IgD-negative memory B cell (primary cell): ENCODE measurements at regions not wholly inside any gene's neighbourhood (a gene's known extent, or its start where the extent isn't known, plus 50 kb on each side); places are given as distances from the start of the nearest gene placed in this dataset.

Experiments
- H3K27ac Mint-ChIP-seq, 3 donors: one replicate each; pipeline ENCODE4 v1.8.0; 2020 to 2022; ENCODE audit warnings: mild to moderate bottlenecking in 3 of 3, mixed read lengths in 3 of 3, moderate library complexity in 1 of 3
- H3K27me3 Mint-ChIP-seq: one replicate; pipeline ENCODE4 v1.8.0; 2021; ENCODE audit warnings: mixed read lengths
- H3K36me3 Mint-ChIP-seq: one replicate; pipeline ENCODE4 v1.8.0; 2020; ENCODE audit warnings: mild to moderate bottlenecking, mixed read lengths
- H3K4me1 Mint-ChIP-seq, 3 donors: one replicate each; pipeline ENCODE4 v1.8.0; 2020 to 2022; ENCODE audit warnings: mixed read lengths in 3 of 3, mild to moderate bottlenecking in 1 of 3
- H3K4me3 Mint-ChIP-seq, 4 donors: one replicate each; pipeline ENCODE4 v1.8.0; 2020 to 2022; ENCODE audit warnings: mild to moderate bottlenecking in 4 of 4, mixed read lengths in 4 of 4, moderate library complexity in 3 of 4
- H3K9me3 Mint-ChIP-seq, 3 donors: one replicate each; pipeline ENCODE4 v1.8.0; 2020 to 2021; ENCODE audit warnings: mixed read lengths in 3 of 3, mild to moderate bottlenecking in 1 of 3

DNA sequence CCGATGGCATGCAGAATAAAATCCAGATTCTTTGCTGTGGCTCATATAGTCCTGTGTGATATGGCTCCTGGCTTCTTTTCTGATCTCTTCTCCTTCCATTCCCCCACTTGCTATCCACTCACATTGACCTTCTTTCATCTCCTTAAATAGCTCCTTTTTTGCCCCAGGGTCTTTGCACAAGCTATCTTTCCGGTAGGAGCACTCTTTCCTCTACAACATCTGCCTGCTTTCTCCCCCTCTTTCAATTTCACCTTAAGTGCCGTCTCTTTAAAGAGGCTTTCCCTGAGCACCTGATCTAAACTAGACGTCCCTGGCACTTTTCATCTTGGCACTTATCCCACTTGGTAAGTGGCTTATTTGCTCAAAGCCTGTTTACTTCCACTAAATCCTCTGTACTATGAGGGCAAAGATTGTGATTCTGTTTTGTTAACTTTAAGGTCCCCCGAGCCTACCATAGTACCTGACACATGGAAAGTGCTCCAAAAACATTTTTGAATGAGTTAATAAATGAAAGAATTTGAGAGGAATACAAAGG lies 323.3 kb upstream of the TLE3 start:
- Mint-ChIP-seq H3K9me3 (peaks cover 0 to 4% (median 0%) of the 10 kb centered on the region in 3 donors), H3K36me3 (no peaks in the 10 kb centered on the region), H3K4me3 (peak overlapping the region in 1 of 4 donors; percentile 52), H3K27me3 (peaks cover 5% of the 10 kb centered on the region), H3K27ac (peak overlapping the region in 1 of 3 donors; percentile 18), H3K4me1 (peaks cover 8 to 16% (median 11%) of the 10 kb centered on the region in 3 donors)

DNA sequence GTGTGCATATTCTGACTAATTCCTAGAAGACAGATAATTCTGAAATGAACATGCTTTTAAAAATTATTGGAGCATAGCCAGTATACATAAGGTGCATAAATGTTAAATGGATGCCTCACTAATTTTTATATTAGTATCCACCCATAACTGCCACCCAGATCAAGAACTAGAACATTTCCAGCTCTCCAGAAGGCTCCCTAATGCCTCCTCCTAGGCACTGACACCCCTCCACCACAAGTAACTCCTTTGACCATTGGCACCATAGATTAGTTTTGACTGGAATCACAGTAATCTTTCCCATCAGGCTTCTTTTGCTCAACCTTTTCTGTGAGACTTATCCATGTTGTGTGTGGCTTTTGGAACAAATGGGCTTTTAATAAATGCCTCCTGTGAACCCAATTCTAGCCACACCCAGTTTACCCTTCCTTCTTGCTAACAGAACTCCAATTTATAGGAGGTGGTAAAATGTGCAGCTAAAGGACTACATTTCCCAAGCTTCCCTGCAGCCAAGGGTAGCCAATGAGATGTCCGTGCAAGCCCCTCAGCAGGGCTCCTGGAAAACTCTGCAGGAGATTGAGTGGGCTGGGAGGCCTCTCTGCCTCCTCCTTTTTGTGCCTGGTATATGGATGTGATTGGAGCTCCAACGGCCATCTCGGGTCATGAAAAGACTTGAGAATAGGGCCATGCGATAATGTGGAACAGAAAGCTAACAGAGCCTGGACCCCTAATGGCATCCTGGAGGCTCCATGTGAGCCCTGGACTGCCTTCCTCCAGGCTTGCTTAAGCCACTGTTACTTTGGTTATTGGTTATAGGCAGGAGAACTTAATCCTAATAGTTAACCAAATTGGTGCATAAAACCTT lies 322.6 kb upstream of the TLE3 start:
- Mint-ChIP-seq H3K9me3 (peaks cover 0 to 4% (median 0%) of the 10 kb centered on the region in 3 donors), H3K27ac (no peak overlapping the region), H3K36me3 (no peaks in the 10 kb centered on the region), H3K4me3 (no peak overlapping the region), H3K4me1 (peaks cover 3 to 10% (median 8%) of the 10 kb centered on the region in 3 donors), H3K27me3 (peaks cover 5% of the 10 kb centered on the region)

DNA sequence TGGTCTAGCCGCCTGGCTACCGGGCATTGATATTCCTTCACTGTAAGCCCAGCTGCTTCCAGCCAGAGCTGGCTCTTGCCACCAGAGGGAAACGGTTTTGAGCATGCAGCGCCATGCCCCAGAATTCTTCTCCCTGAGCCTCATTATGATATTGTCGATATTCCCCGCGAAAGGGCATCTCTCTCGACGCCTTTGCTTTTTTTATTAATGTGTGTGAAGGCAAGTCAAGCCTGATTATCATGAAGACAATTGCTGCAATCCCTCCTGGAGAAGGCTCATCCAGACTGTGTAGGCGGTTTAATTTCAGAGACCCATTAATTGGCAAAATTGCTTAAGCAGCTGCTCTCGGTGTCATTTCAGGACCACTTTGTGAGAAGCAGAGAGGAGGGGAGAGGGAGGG lies 321.2 kb upstream of the TLE3 start:
- Mint-ChIP-seq H3K27ac (no peak overlapping the region), H3K4me1 (no peaks in the 10 kb centered on the region), H3K9me3 (peaks cover 0 to 4% (median 0%) of the 10 kb centered on the region in 3 donors), H3K4me3 (no peak overlapping the region), H3K36me3 (no peaks in the 10 kb centered on the region), H3K27me3 (peaks cover 5% of the 10 kb centered on the region)

DNA sequence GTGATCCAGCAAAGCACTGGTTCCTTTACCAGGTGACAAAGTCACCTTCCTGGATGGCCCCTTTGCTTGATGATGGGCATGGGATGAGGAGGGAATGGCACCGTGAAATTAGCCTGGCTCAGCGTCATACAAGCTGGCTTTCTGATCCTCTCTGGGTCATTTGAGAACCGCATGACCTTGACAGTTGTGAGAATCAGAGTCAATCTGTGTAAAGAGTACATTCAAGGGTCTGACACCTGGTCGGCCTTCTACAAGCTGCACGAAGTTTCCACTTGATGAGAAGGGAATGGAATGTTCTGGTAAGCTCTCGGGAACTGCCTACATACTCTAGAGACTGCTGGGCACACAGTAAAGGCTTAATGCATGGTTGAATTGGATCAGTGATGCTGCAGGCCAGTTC lies 319.8 kb upstream of the TLE3 start:
- Mint-ChIP-seq H3K4me3 (no peak overlapping the region), H3K27ac (no peak overlapping the region), H3K9me3 (peaks cover 0 to 4% (median 0%) of the 10 kb centered on the region in 3 donors), H3K27me3 (peaks cover 5% of the 10 kb centered on the region), H3K36me3 (no peaks in the 10 kb centered on the region), H3K4me1 (no peaks in the 10 kb centered on the region)

DNA sequence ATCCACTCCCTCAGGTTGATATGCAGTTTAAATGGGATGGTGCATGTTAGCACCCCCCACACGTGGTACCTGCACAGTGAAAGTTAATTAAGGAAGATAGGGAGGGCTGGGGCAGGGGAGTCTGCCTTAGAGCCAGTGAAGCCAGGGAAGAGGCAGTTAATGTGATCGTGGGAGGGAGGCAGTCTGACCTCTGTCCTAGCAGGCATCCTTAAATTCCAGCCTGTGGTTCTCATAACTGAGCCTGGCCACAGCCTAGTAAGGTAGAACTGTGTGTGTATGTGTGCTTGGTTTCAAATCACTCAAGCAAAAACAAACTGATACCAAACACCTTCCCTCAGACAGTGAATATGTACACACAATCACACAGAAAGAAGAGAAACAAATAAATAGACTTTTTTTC lies 319.1 kb upstream of the TLE3 start:
- Mint-ChIP-seq H3K9me3 (peaks cover 0 to 3% (median 0%) of the 10 kb centered on the region in 3 donors), H3K27me3 (peaks cover 5% of the 10 kb centered on the region), H3K4me1 (no peaks in the 10 kb centered on the region), H3K4me3 (no peak overlapping the region), H3K36me3 (no peaks in the 10 kb centered on the region), H3K27ac (no peak overlapping the region)

DNA sequence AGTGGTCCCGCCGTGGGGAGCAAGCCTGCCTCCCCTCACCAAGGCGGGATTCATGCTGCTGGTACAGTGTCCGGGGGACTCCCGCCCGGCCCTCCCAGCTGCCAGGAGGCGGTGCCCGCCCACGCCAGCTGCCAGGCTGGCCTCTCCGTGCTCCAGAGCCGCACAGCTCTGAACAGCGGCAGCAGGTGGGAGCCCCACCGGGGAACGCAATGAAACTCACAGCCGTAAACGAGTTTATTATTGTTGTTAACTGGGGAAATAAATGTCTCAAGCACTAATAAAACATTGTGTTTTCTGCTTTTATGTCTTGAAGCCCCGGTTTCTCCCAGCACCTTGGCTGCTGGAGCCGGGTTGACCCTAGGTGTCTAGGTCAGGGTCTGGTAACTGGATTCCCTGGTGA lies 317.7 kb upstream of the TLE3 start:
- peaks cover 5% of the 10 kb centered on the region for H3K27me3 Mint-ChIP-seq
- no peaks in the 10 kb centered on the region for H3K9me3 Mint-ChIP-seq
- H3K4me1 Mint-ChIP-seq = peaks cover 0 to 2% (median 0%) of the 10 kb centered on the region in 3 donors
- no peak overlapping the region for H3K27ac Mint-ChIP-seq
- H3K36me3 Mint-ChIP-seq = no peaks in the 10 kb centered on the region
- no peak overlapping the region for H3K4me3 Mint-ChIP-seq

DNA sequence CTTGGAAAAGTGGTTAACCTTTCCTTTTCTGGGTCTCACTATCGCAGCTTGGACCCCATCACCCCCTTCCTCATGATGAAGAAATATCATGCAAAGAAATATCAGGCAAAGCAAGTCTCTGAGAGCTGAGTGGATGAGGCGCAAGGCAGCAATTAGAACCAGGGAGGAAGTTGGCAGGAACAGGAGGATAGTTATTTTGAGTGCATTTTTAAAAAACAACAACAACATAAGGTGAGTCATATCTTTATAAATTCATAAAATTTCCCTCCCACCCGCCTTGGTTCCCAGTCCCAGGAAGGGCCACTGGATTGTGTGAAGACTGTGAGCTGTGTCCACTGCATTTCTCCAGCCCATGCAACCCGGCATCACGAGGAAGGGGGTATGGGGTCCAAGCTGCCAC lies 316.9 kb upstream of the TLE3 start:
- no peaks in the 10 kb centered on the region for H3K36me3 Mint-ChIP-seq
- no peaks in the 10 kb centered on the region for H3K9me3 Mint-ChIP-seq
- peaks cover 0 to 2% (median 0%) of the 10 kb centered on the region in 3 donors for H3K4me1 Mint-ChIP-seq
- H3K27ac Mint-ChIP-seq = no peak overlapping the region
- peaks cover 5% of the 10 kb centered on the region for H3K27me3 Mint-ChIP-seq
- peak overlapping the region in 1 of 4 donors; percentile 20 for H3K4me3 Mint-ChIP-seq

DNA sequence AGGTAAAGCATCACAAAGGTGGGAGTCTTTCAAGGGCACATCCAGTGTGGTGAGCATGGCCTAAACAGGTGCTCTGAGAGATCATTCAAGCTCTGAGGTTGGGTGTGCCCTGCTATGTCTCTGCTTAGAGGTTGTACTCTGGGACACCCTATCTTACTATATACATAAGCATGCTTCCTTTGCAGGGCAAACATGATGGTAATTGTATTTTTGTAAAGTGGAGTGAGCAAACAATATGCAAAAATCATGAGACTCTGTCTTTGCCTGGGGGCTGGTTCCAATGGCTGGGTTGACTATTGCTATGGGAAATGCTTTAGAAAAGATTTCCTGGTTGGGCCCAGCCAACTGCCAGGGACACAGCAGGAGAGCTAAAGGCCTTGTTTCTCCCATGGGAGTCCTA lies 315.1 kb upstream of the TLE3 start:
- Mint-ChIP-seq H3K36me3 (no peaks in the 10 kb centered on the region), H3K27me3 (peaks cover 3% of the 10 kb centered on the region), H3K9me3 (peaks cover 0 to 7% (median 0%) of the 10 kb centered on the region in 3 donors), H3K4me3 (no peak overlapping the region), H3K27ac (no peak overlapping the region), H3K4me1 (peaks cover 0 to 2% (median 0%) of the 10 kb centered on the region in 3 donors)

DNA sequence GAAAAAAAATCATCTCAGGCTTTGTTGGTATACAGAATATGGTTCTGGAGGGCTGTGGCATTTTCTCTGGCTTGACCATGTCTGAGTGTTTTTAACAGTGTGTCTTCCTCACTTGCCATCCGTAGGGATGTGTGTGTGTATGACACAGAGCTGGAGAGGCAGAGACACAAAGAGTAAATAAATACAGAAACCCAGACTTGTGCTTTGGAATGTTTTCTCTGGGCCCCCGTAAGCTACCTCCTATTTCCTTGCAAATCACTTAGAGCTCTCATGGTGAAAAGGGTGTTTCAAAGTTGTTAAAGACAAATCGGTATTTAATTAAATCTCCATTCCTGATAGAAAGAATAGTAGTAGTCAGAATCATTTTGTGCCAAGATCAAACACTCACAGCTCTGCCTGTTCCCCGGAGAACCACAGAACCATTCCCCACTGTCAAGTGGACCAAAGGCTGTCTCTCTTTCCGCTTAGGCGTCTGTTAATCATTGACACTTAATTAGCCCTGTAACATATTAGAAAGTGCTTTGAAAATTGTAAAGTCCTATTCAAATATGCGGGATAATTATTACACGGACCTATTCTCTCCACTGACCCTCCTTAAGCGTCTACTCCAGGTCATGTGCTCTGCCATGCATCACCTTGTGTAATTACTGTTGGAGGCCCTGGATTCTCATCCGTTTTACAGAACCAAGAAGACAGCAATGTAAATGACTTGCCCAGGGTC lies 313.6 kb upstream of the TLE3 start:
- Mint-ChIP-seq H3K9me3 (peaks cover 0 to 7% (median 0%) of the 10 kb centered on the region in 3 donors), H3K4me1 (peaks cover 0 to 2% (median 0%) of the 10 kb centered on the region in 3 donors), H3K27me3 (peaks cover 1% of the 10 kb centered on the region), H3K4me3 (no peak overlapping the region), H3K27ac (no peak overlapping the region), H3K36me3 (no peaks in the 10 kb centered on the region)

DNA sequence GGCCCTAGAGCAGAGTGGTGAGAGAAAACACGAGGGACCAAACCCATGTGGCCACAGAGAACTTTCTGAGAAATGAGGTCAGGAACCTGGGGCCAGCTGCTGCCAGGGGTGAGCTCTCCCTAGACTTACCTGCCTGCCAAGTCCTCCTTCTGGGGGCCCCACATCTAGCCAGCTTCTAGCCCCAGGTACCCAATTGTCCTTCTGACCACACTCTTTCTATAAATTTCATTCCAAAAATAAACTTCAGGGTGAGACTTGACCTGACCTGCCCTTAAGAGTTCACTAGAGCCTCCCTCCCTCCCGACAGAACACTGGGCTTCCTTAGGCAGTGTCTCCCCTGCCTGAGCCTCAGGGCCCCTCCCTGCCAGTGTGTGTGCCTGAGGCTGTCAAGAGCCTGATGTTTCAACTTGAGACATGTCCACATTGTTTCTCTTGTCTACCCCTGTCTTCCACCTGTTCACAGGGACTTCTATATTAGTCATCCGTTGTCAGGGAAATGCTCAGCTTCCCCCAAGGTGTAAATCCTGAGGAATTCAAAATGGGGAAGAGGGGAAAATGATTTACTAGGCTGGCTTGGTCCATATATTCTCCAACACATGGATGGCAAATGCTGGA lies 312.8 kb upstream of the TLE3 start:
- Mint-ChIP-seq H3K36me3 (no peaks in the 10 kb centered on the region), H3K27ac (no peak overlapping the region), H3K4me3 (no peak overlapping the region)

DNA sequence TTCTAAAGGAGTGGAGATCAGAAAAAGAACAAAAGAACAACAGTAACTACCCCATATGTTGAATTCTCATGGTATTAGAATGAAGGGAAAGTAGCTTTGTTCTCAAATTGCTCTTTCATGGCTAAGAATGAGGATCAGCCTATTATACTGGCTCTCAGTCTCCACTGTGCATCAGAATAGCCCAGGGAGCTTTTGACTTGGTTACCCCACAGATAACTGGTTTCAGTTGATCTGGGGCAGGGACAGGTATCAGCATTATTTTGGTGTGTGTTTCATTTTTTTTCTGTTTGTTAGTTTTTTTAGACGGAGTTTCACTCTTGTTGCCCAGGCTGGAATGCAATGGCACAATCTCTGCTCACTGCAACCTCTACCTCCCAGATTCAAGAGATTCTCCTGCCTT lies 311.7 kb upstream of the TLE3 start:
- Mint-ChIP-seq H3K4me3 (no peak overlapping the region), H3K27ac (no peak overlapping the region), H3K27me3 (no peaks in the 10 kb centered on the region), H3K36me3 (no peaks in the 10 kb centered on the region), H3K4me1 (peaks cover 0 to 2% (median 2%) of the 10 kb centered on the region in 3 donors), H3K9me3 (peaks cover 0 to 7% (median 3%) of the 10 kb centered on the region in 3 donors)

More for the DNA sequence above, 312.8 kb upstream of the TLE3 start:
- no peaks in the 10 kb centered on the region for H3K27me3 Mint-ChIP-seq
- H3K9me3 Mint-ChIP-seq = peaks cover 0 to 7% (median 0%) of the 10 kb centered on the region in 3 donors
- peaks cover 0 to 2% (median 0%) of the 10 kb centered on the region in 3 donors for H3K4me1 Mint-ChIP-seq

DNA sequence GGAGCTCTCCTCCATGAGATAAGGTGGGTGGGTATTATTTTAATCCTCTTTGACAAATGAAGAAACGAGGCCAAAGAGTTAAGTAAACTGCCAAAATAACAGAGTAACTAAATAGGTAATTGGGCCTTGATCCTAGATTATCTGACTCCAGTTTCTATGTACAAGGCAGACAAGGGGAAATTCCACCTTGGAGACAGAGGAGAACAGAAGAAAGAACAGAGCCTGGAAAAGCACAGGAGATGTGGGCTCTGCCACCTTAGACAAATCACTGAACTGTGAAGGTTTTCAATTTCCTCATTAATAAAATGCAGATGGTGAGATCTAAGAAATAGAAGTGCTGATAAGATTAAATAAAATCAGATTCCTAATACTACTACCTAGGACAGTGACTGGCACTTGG lies 310.2 kb upstream of the TLE3 start:
- no peak overlapping the region for H3K4me3 Mint-ChIP-seq
- peaks cover 0 to 7% (median 3%) of the 10 kb centered on the region in 3 donors for H3K9me3 Mint-ChIP-seq
- H3K27ac Mint-ChIP-seq = no peak overlapping the region
- H3K4me1 Mint-ChIP-seq = peaks cover 0 to 2% (median 2%) of the 10 kb centered on the region in 3 donors
- H3K36me3 Mint-ChIP-seq = no peaks in the 10 kb centered on the region
- H3K27me3 Mint-ChIP-seq = peaks cover under 1% of the 10 kb centered on the region

DNA sequence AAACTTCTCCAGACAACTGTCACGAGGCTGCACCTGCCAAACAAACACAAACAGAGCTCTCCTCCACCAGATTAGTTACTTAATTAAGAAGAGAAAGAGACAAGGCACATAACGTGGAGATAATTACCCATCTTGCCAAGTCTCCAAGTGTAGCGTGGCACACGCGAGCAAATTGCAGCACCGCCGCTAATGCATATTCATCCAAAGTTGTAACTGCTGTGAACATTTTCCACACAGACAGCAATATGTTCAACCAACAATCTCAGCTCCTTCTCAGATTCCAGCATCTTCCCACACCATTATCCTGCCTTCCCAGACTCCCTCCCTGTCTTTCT lies 309.6 kb upstream of the TLE3 start:
- Mint-ChIP-seq H3K27ac (no peak overlapping the region), H3K9me3 (peaks cover 0 to 7% (median 3%) of the 10 kb centered on the region in 3 donors), H3K36me3 (no peaks in the 10 kb centered on the region), H3K4me1 (peaks cover 0 to 2% (median 2%) of the 10 kb centered on the region in 3 donors), H3K4me3 (no peak overlapping the region), H3K27me3 (peaks cover 3% of the 10 kb centered on the region)

DNA sequence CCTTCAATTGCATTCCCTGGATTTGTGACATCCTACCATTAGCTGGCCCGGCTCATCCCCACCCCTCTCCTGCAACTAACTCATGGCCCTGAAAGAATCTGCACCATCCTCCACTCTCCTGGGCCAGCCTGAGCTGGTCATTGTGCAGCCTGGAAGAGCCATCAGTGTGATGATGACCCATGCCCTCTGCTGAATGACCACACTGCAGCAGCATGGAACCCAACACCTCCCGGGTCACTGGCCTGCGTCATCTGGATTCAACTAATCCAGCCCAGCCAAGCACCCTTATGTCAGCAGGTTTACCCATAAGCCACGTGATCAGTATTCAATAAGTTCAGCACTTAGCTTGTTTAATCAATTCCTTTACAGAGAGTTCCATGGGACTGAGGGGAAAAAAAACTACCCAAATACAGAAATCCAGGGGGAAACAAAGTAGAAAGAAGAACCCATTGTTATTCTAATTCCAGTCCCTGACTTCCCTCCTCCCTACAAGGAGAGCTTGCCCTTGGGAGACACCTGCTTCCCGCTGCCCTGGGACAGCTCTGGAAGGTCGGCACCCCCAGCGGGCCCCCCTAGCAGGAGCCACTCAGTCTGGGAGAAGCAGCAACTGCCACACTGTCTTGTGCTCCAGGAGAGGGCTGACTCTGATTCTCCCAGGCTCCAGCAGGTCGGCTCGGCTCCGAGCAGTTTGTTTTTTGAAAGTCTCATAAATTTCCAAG lies 309.1 kb upstream of the TLE3 start:
- Mint-ChIP-seq H3K27me3 (peaks cover 6% of the 10 kb centered on the region), H3K36me3 (no peaks in the 10 kb centered on the region), H3K27ac (no peak overlapping the region), H3K4me3 (no peak overlapping the region), H3K4me1 (peaks cover 0 to 2% (median 2%) of the 10 kb centered on the region in 3 donors), H3K9me3 (peaks cover 0 to 7% (median 3%) of the 10 kb centered on the region in 3 donors)
